ENCODE measurements at regions not wholly inside any gene's neighbourhood (a gene's known extent, or its start where the extent isn't known, plus 50 kb on each side); places are given as distances from the start of the nearest gene placed in this dataset.

DNA sequence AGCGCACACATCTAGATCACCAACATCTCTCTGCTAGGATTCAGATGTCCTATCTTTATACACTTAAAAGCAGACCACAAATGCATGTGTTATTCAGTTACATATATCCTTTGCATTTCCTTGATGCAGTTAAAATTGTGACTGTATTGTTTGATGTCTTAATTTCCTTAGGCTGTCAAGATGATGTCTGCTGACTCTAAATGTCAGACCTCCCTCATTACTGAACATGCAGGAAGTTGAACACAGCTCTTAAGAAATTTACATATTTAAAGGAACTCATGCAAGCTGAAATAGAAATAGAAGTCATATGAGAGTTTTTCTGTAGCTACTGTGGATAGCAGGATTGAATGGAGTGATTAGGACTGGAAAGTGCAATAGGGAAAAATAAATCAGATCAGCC is 336.5 kb upstream of the SEMA6A start:
- TF ChIP-seq, protein P1, sequence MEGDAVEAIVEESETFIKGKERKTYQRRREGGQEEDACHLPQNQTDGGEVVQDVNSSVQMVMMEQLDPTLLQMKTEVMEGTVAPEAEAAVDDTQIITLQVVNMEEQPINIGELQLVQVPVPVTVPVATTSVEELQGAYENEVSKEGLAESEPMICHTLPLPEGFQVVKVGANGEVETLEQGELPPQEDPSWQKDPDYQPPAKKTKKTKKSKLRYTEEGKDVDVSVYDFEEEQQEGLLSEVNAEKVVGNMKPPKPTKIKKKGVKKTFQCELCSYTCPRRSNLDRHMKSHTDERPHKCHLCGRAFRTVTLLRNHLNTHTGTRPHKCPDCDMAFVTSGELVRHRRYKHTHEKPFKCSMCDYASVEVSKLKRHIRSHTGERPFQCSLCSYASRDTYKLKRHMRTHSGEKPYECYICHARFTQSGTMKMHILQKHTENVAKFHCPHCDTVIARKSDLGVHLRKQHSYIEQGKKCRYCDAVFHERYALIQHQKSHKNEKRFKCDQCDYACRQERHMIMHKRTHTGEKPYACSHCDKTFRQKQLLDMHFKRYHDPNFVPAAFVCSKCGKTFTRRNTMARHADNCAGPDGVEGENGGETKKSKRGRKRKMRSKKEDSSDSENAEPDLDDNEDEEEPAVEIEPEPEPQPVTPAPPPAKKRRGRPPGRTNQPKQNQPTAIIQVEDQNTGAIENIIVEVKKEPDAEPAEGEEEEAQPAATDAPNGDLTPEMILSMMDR (IDR thresholded peaks at IDR 0.05; ENCODE audit: low read depth, low read length) = no peak
- no peak for TF ChIP-seq EZH2phosphoT487 (IDR thresholded peaks at IDR 0.05; ENCODE audit: low read depth)

Data from OCI-LY3 (cell line).